ENCODE measurements at regions not wholly inside any gene's neighbourhood (a gene's known extent, or its start where the extent isn't known, plus 50 kb on each side); places are given as distances from the start of the nearest gene placed in this dataset.

DNA sequence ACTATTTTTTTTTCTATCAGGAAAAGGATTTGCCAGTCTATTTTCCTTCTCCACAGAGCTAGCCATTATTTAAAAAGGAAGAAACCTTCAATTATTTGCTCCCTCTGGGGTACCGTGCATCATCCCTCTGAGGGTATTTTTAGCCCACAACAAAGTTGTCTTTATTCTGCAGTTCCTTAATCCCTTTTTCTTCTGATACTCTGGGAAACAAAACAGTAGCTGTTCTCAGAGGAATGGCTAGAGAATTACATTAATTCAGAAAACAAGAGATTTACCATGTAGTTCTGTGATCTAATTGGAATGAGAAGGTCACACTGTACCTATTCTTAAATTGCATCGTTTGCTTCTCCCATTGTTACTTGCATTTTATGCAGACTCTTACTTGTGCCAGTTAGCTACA lies 1056.7 kb downstream of the STIM2 start:
- TF ChIP-seq, protein P1, sequence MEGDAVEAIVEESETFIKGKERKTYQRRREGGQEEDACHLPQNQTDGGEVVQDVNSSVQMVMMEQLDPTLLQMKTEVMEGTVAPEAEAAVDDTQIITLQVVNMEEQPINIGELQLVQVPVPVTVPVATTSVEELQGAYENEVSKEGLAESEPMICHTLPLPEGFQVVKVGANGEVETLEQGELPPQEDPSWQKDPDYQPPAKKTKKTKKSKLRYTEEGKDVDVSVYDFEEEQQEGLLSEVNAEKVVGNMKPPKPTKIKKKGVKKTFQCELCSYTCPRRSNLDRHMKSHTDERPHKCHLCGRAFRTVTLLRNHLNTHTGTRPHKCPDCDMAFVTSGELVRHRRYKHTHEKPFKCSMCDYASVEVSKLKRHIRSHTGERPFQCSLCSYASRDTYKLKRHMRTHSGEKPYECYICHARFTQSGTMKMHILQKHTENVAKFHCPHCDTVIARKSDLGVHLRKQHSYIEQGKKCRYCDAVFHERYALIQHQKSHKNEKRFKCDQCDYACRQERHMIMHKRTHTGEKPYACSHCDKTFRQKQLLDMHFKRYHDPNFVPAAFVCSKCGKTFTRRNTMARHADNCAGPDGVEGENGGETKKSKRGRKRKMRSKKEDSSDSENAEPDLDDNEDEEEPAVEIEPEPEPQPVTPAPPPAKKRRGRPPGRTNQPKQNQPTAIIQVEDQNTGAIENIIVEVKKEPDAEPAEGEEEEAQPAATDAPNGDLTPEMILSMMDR (conservative IDR thresholded peaks at IDR 0.05) = no peak
- no peak for TF ChIP-seq EZH2 (IDR thresholded peaks at IDR 0.05; ENCODE audit: low read depth)
